ENCODE measurements at regions not wholly inside any gene's neighbourhood (a gene's known extent, or its start where the extent isn't known, plus 50 kb on each side); places are given as distances from the start of the nearest gene placed in this dataset.

DNA sequence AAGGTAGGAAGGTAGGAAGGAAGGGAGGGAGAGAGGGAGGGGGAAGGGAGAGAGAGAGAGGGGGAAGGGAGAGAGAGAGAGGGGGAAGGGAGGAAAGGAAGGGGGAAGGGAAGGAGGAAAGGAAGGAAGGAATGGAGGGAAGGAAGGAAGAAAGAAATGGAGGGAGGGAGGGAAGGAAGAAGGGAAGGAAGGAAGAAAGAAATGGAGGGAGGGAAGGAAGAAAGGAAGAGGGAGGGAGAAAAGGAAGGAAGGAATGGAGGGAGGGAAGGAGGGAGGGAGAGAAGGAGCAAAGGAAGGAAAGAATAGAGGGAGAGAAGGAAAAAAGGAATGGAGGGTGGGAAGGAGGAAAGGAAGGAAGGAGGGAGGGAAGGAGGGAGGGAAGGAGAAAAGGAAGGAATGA, 176.4 kb upstream of the PTER start:
- in situ Hi-C loops (cut with MboI; ENCODE audit: low sequenced_read_pairs, unreplicated experiment): no loop called here
- DNase-seq (ENCODE audit: low spot score): no peak
- TF ChIP-seq CTCF (IDR thresholded peaks at IDR 0.05; ENCODE audit: borderline replicate concordance, control extremely low read depth, extremely low read depth, insufficient read depth, missing control alignments): no peak

GRCh38 chr10:16271571-16271970, 165.2 kb upstream of the PTER start:
- in situ Hi-C loops (cut with MboI; ENCODE audit: low sequenced_read_pairs, unreplicated experiment): no loop called here
- no peak for TF ChIP-seq CTCF (IDR thresholded peaks at IDR 0.05; ENCODE audit: borderline replicate concordance, control extremely low read depth, extremely low read depth, insufficient read depth, missing control alignments)
- DNase-seq (ENCODE audit: low spot score): no peak

DNA sequence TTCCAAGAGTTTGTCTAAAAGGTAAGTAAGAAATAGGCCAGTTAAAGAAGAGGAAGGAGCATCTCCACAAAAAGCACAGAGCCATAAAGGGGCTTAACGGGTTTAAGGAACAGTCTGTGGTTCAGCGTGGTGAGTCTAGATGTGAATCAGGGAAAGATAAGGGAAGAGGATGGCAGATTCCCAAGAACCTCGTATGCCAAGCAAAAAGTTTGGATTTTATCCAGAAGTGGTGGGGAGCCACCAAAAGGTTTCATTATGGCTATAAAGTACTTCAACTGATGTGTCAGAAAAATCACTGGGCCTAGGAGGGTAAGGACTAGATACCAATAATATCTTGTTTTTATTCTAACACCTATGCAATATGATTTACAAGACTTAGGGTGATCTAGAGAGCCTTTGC, 161.9 kb upstream of the PTER start:
- TF ChIP-seq CTCF (IDR thresholded peaks at IDR 0.05; ENCODE audit: borderline replicate concordance, control extremely low read depth, extremely low read depth, insufficient read depth, missing control alignments): no peak
- DNase-seq (ENCODE audit: low spot score): no peak
- in situ Hi-C loops (cut with MboI; ENCODE audit: low sequenced_read_pairs, unreplicated experiment): no loop called here

DNA sequence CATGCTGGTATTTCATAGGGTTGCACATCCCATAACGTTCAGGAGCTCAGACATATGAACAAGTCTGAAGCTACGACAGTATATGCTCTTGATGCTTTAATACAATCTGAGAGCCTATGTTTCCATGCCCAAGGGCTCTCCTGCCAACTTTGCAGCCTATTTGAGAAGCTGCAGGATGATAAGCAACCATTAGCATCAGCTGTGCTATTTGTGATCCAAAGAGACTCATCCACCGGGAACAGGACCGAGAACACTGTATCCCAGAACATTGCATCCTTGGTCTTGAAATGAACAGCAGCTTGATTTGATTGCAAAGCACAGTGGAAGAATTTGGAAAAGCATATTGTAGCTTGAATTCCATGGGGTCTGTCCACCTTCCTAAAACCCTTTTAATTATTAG, 156.2 kb upstream of the PTER start:
- TF ChIP-seq CTCF (IDR thresholded peaks at IDR 0.05; ENCODE audit: borderline replicate concordance, control extremely low read depth, extremely low read depth, insufficient read depth, missing control alignments): no peak
- in situ Hi-C loops (cut with MboI; ENCODE audit: low sequenced_read_pairs, unreplicated experiment): no loop called here
- no peak for DNase-seq (ENCODE audit: low spot score)

DNA sequence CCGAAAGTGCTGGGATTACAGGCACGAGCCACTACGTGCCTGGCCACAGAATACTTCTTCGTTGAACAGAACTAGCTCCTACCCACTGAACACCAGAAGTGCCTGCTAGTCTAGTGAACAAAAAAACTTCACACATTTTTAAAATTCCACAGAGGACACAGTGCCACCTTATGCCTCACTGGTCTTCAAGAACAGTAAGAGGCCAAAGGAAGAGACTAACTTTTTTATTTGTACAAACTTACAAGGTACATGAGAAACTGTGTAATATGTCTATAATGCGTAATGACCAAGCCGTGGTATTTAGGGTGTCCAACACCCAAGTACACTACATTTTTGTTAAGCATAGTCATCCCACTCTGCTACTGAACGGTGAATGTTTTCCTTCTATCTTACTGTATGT, 144.4 kb upstream of the PTER start:
- in situ Hi-C loops (cut with MboI; ENCODE audit: low sequenced_read_pairs, unreplicated experiment): no loop called here
- DNase-seq (ENCODE audit: low spot score): no peak
- TF ChIP-seq CTCF (IDR thresholded peaks at IDR 0.05; ENCODE audit: borderline replicate concordance, control extremely low read depth, extremely low read depth, insufficient read depth, missing control alignments): no peak

- DNase-seq (ENCODE audit: low spot score): no peak
- TF ChIP-seq CTCF (IDR thresholded peaks at IDR 0.05; ENCODE audit: borderline replicate concordance, control extremely low read depth, extremely low read depth, insufficient read depth, missing control alignments): no peak
- in situ Hi-C loops (cut with MboI; ENCODE audit: low sequenced_read_pairs, unreplicated experiment): no loop called here
Observed at GRCh38 chr10:16297069-16297468, 139.7 kb upstream of the PTER start.

GRCh38 chr10:16297642-16298041, 139.2 kb upstream of the PTER start:
- TF ChIP-seq CTCF (IDR thresholded peaks at IDR 0.05; ENCODE audit: borderline replicate concordance, control extremely low read depth, extremely low read depth, insufficient read depth, missing control alignments): no peak
- no peak for DNase-seq (ENCODE audit: low spot score)
- in situ Hi-C loops (cut with MboI; ENCODE audit: low sequenced_read_pairs, unreplicated experiment): no loop called here

All from GM13976 (cell line).